ENCODE measurements at regions not wholly inside any gene's neighbourhood (a gene's known extent, or its start where the extent isn't known, plus 50 kb on each side); places are given as distances from the start of the nearest gene placed in this dataset.
"Not testable (repeated sequence)": the region's sequence is repeated elsewhere in the genome, so short reads cannot be mapped to it uniquely, and the experiment has no call there.

GRCh38 chr6:163707387-163708355, 293.2 kb downstream of the QKI start:
- DNase-seq: no peak

GRCh38 chr6:163706500-163707087, 292.1 kb downstream of the QKI start:
- no peak for DNase-seq

- DNase-seq: no peak
Measured at GRCh38 chr6:163705923-163706322, 291.4 kb downstream of the QKI start.

GRCh38 chr6:163702736-163703135, 288.2 kb downstream of the QKI start:
- DNase-seq: no peak

GRCh38 chr6:163701762-163702161, 287.2 kb downstream of the QKI start:
- no peak for DNase-seq

GRCh38 chr6:163698086-163698485, 283.6 kb downstream of the QKI start:
- no peak for DNase-seq

GRCh38 chr6:163696311-163696710, 281.8 kb downstream of the QKI start:
- not testable (repeated sequence) for DNase-seq

- DNase-seq: no peak
Measured at GRCh38 chr6:163695414-163695864, 280.9 kb downstream of the QKI start.

GRCh38 chr6:163694988-163695398, 280.5 kb downstream of the QKI start:
- no peak for DNase-seq

- no peak for DNase-seq
Measured at GRCh38 chr6:163694072-163694471, 279.6 kb downstream of the QKI start.

- DNase-seq: no peak
Measured at GRCh38 chr6:163691049-163691448, 276.5 kb downstream of the QKI start.

- DNase-seq: no peak
Measured at GRCh38 chr6:163688739-163689362, 274.3 kb downstream of the QKI start.

- no peak for DNase-seq
Measured at GRCh38 chr6:163687075-163687474, 272.6 kb downstream of the QKI start.

GRCh38 chr6:163686301-163686700, 271.8 kb downstream of the QKI start:
- no peak for DNase-seq

- DNase-seq: no peak
Measured at GRCh38 chr6:163683105-163683622, 268.6 kb downstream of the QKI start.

GRCh38 chr6:163679753-163680152, 265.2 kb downstream of the QKI start:
- DNase-seq: no peak

GRCh38 chr6:163679012-163679660, 264.6 kb downstream of the QKI start:
- no peak for DNase-seq

- no peak for DNase-seq
Measured at GRCh38 chr6:163675611-163676010, 261.1 kb downstream of the QKI start.

- DNase-seq: no peak
Measured at GRCh38 chr6:163672710-163673109, 258.2 kb downstream of the QKI start.

GRCh38 chr6:163671791-163672190, 257.3 kb downstream of the QKI start:
- DNase-seq: no peak

- DNase-seq: no peak
Measured at GRCh38 chr6:163671355-163671754, 256.8 kb downstream of the QKI start.

- no peak for DNase-seq
Measured at GRCh38 chr6:163670336-163670735, 255.8 kb downstream of the QKI start.

GRCh38 chr6:163668061-163668426, 253.5 kb downstream of the QKI start:
- DNase-seq: no peak
